Nephron (organoid): ENCODE measurements at regions not wholly inside any gene's neighbourhood (a gene's known extent, or its start where the extent isn't known, plus 50 kb on each side); places are given as distances from the start of the nearest gene placed in this dataset.
A peak's percentile ranks its signal among the peaks of the same experiment; 100 is the strongest.

Source experiments
- H3K27ac Mint-ChIP-seq, 3 experiments: 2 replicates each; pipeline ENCODE4 v1.8.0; 2020; ENCODE audit warnings: mixed read lengths in 3 of 3, mild to moderate bottlenecking in 2 of 3, moderate library complexity in 1 of 3
- H3K27me3 Mint-ChIP-seq: 2 replicates; pipeline ENCODE4 v1.8.0; 2021; ENCODE audit warnings: low read depth, mild to moderate bottlenecking, moderate library complexity, mixed read lengths
- H3K36me3 Mint-ChIP-seq: 2 replicates; pipeline ENCODE4 v1.8.0; 2020; ENCODE audit warnings: low read depth, mixed read lengths
- H3K4me1 Mint-ChIP-seq: 2 replicates; pipeline ENCODE4 v1.8.0; 2020; ENCODE audit warnings: mixed read lengths
- H3K4me3 Mint-ChIP-seq, 3 experiments: 2 replicates each; pipeline ENCODE4 v1.8.0; 2020; ENCODE audit warnings: mild to moderate bottlenecking in 3 of 3, mixed read lengths in 3 of 3, moderate library complexity in 2 of 3
- H3K9me3 Mint-ChIP-seq: 2 replicates; pipeline ENCODE4 v1.8.0; 2020; ENCODE audit warnings: mixed read lengths
- TF ChIP-seq, protein P1 (sequence below), 3 experiments: fragments of 200-600 bp; sonication (generic); IDR thresholded peaks; one replicate each; pipeline ENCODE4 v1.5.0; 2021; ENCODE audit warnings: antibody characterized with exemption in 3 of 3; ENCODE audit not compliant: unreplicated experiment in 3 of 3

DNA sequence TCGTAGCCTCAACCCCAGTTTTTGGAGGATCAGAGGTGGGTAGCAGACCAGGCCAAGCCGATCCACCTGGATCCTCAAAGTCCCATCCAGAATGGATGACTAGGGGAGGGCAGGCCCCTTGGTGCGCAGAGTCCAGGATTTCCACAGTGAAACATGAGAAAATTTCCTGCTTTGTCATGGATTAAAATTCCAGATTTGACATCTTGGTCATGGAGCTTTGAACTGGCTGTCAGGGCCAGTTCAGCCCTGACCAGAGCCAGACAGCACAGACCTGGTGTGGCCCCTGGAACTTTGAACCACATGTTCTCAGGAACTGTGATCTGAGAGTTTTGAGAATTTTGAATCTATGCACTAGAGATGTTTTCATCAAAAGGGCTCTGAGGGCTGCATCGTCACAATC lies 177.5 kb downstream of the MN1 start:
- H3K27ac Mint-ChIP-seq: no peak overlapping the region
- H3K4me3 Mint-ChIP-seq: no peak overlapping the region
- H3K4me1 Mint-ChIP-seq: peaks cover 17% of the 10 kb centered on the region
- H3K36me3 Mint-ChIP-seq: no peaks in the 10 kb centered on the region
- H3K9me3 Mint-ChIP-seq: peaks cover 5% of the 10 kb centered on the region
- TF ChIP-seq, protein P1, sequence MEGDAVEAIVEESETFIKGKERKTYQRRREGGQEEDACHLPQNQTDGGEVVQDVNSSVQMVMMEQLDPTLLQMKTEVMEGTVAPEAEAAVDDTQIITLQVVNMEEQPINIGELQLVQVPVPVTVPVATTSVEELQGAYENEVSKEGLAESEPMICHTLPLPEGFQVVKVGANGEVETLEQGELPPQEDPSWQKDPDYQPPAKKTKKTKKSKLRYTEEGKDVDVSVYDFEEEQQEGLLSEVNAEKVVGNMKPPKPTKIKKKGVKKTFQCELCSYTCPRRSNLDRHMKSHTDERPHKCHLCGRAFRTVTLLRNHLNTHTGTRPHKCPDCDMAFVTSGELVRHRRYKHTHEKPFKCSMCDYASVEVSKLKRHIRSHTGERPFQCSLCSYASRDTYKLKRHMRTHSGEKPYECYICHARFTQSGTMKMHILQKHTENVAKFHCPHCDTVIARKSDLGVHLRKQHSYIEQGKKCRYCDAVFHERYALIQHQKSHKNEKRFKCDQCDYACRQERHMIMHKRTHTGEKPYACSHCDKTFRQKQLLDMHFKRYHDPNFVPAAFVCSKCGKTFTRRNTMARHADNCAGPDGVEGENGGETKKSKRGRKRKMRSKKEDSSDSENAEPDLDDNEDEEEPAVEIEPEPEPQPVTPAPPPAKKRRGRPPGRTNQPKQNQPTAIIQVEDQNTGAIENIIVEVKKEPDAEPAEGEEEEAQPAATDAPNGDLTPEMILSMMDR (IDR thresholded peaks at IDR 0.05; ENCODE audit: unreplicated experiment in 3 of 3): no peak
- H3K27me3 Mint-ChIP-seq: peaks cover 18% of the 10 kb centered on the region

- peak overlapping the region in 2 of 3 experiments; percentile 5 to 72 for H3K27ac Mint-ChIP-seq
- TF ChIP-seq, protein P1 (IDR thresholded peaks at IDR 0.05; ENCODE audit: unreplicated experiment in 3 of 3): no peak
- peak overlapping the region in 1 of 3 experiments; percentile 11 for H3K4me3 Mint-ChIP-seq
- peaks cover 2% of the 10 kb centered on the region for H3K9me3 Mint-ChIP-seq
- H3K4me1 Mint-ChIP-seq: peaks cover 17% of the 10 kb centered on the region
- H3K36me3 Mint-ChIP-seq: no peaks in the 10 kb centered on the region
- peaks cover 14% of the 10 kb centered on the region for H3K27me3 Mint-ChIP-seq
Measured at GRCh38 chr22:27624705-27625104, 176.9 kb downstream of the MN1 start.

DNA sequence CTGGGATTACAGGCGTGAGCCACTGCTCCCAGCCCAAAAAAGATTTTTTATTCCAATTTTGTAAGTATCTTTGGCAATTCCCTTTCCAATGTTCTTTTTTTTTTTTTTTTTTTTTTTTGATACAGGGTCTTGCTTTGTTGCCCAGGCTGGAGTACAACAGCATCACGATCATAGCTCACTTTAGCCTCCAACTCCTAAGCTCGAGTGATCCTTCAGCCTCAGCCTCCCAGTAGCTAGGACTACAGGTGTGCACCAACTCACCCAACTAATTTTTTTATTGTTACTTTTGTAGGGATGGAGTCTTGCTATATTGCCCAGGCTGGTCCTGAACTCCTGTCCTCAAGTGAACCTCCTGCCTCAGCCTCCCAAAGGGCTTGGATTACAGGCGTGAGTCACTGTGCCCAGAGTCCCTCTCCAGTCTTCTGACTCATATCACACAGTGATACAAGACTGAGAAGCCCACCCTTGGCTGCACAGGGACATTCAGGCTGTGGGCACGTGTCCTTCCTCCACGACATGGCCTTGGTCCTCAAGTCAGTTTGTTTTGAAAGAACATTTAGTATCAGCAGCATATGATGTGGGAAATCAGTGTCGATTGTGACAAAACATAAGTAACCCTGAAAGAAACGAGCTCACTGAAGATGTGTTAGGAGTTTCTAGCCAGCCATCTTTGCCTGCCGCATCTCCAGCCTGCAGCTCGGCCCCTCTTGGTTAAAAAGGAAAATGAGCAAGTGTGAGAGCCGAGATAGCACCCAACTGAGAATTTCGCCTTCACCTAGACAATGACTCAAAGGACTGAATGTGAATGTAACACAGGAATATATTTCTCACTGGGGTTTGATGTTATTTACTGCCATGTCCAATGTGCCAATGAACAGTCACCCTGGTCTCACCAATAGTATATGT lies 175.5 kb downstream of the MN1 start:
- H3K27me3 Mint-ChIP-seq: peaks cover 8% of the 10 kb centered on the region
- H3K27ac Mint-ChIP-seq: peak overlapping the region in 1 of 3 experiments; percentile 38
- no peak overlapping the region for H3K4me3 Mint-ChIP-seq
- H3K36me3 Mint-ChIP-seq: no peaks in the 10 kb centered on the region
- TF ChIP-seq, protein P1 (IDR thresholded peaks at IDR 0.05; ENCODE audit: unreplicated experiment in 3 of 3): no peak
- H3K9me3 Mint-ChIP-seq: peaks cover 2% of the 10 kb centered on the region
- peaks cover 17% of the 10 kb centered on the region for H3K4me1 Mint-ChIP-seq

GRCh38 chr22:27626675-27627443 lies 174.7 kb downstream of the MN1 start:
- Mint-ChIP-seq H3K27ac (peak overlapping the region in 1 of 3 experiments; percentile 38), H3K4me3 (no peak overlapping the region), H3K27me3 (peaks cover 13% of the 10 kb centered on the region), H3K36me3 (no peaks in the 10 kb centered on the region), H3K9me3 (peaks cover 2% of the 10 kb centered on the region), H3K4me1 (peaks cover 25% of the 10 kb centered on the region)
- TF ChIP-seq, protein P1 (IDR thresholded peaks at IDR 0.05; ENCODE audit: unreplicated experiment in 3 of 3): no peak

GRCh38 chr22:27627444-27627833 lies 174.1 kb downstream of the MN1 start:
- Mint-ChIP-seq H3K27me3 (peaks cover 17% of the 10 kb centered on the region), H3K36me3 (no peaks in the 10 kb centered on the region), H3K4me3 (no peak overlapping the region), H3K4me1 (peaks cover 28% of the 10 kb centered on the region), H3K27ac (no peak overlapping the region), H3K9me3 (peaks cover 2% of the 10 kb centered on the region)
- TF ChIP-seq, protein P1 (IDR thresholded peaks at IDR 0.05; ENCODE audit: unreplicated experiment in 3 of 3): no peak
